ENCODE measurements at regions not wholly inside any gene's neighbourhood (a gene's known extent, or its start where the extent isn't known, plus 50 kb on each side); places are given as distances from the start of the nearest gene placed in this dataset.

GRCh38 chr1:213393860-213394259 lies 342.8 kb downstream of the RPS6KC1 start:
- H4K20me1 ChIP-seq (ENCODE audit: insufficient read depth) = no peaks in the 10 kb centered on the region
- no peaks in the 10 kb centered on the region for H3K36me3 ChIP-seq (replicated peaks in 1 of 2; ENCODE audit: control insufficient read depth in 1 of 2, insufficient read depth in 2 of 2, low read length in 1 of 2)
- no peak overlapping the region for H3K4me3 ChIP-seq (ENCODE audit: low read depth in 2 of 2, low read length in 1 of 2)
- no peaks in the 10 kb centered on the region for H3K9me2 ChIP-seq
- no peak overlapping the region for H3K4me2 ChIP-seq
- no peaks in the 10 kb centered on the region for H3K79me2 ChIP-seq (ENCODE audit: insufficient read depth)
- no peak overlapping the region for H2AFZ ChIP-seq (ENCODE audit: low read depth)
- H3K27ac ChIP-seq (ENCODE audit: low read depth in 2 of 2, low read length in 1 of 2) = no peak overlapping the region
- H3K9me3 ChIP-seq = no peaks in the 10 kb centered on the region
- no peak for DNase-seq
- no peaks in the 10 kb centered on the region for H3K27me3 ChIP-seq (ENCODE audit: insufficient read depth)
- ChIA-PET CTCF (interaction anchor here (0.6 to 1.0 kb wide), 2 partner anchors 38 to 273 kb away, joined by 3 read pairs; no protein-coding TSS in a partner anchor), POLR2A (no interaction called here)
- no peak for TF ChIP-seq EZH2phosphoT487 (IDR thresholded peaks at IDR 0.05; ENCODE audit: borderline replicate concordance, low read depth)
- TF ChIP-seq, protein P1, sequence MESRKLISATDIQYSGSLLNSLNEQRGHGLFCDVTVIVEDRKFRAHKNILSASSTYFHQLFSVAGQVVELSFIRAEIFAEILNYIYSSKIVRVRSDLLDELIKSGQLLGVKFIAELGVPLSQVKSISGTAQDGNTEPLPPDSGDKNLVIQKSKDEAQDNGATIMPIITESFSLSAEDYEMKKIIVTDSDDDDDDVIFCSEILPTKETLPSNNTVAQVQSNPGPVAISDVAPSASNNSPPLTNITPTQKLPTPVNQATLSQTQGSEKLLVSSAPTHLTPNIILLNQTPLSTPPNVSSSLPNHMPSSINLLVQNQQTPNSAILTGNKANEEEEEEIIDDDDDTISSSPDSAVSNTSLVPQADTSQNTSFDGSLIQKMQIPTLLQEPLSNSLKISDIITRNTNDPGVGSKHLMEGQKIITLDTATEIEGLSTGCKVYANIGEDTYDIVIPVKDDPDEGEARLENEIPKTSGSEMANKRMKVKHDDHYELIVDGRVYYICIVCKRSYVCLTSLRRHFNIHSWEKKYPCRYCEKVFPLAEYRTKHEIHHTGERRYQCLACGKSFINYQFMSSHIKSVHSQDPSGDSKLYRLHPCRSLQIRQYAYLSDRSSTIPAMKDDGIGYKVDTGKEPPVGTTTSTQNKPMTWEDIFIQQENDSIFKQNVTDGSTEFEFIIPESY (IDR thresholded peaks at IDR 0.05; ENCODE audit: borderline replicate concordance, low read depth) = no peak
- no peak for TF ChIP-seq SIN3A (IDR thresholded peaks at IDR 0.05; ENCODE audit: borderline replicate concordance, low read depth, low read length)
- TF ChIP-seq REST (IDR thresholded peaks at IDR 0.05; ENCODE audit: low read depth, low read length) = no peak
- no peak for TF ChIP-seq MEF2A (IDR thresholded peaks at IDR 0.05; ENCODE audit: borderline replicate concordance, low read depth)
- TF ChIP-seq GATA2 (CRISPR knock-in tag; IDR thresholded peaks at IDR 0.05) = no peak
- no peak for TF ChIP-seq NRF1 (IDR thresholded peaks at IDR 0.05; ENCODE audit: low read depth, low read length)
- TF ChIP-seq TAF1 (IDR thresholded peaks at IDR 0.05; ENCODE audit: borderline replicate concordance, low read depth, low read length) = no peak
- no peak for TF ChIP-seq MXI1 (IDR thresholded peaks at IDR 0.05; ENCODE audit: low read depth, low read length)
- TF ChIP-seq YY1 (IDR thresholded peaks at IDR 0.05; ENCODE audit: low read depth) = no peak
- no peak for TF ChIP-seq RAD21 (IDR thresholded peaks at IDR 0.05; ENCODE audit: low read length)
- TF ChIP-seq RFX5 (IDR thresholded peaks at IDR 0.05; ENCODE audit: low read length) = no peak
- TF ChIP-seq, protein P2, sequence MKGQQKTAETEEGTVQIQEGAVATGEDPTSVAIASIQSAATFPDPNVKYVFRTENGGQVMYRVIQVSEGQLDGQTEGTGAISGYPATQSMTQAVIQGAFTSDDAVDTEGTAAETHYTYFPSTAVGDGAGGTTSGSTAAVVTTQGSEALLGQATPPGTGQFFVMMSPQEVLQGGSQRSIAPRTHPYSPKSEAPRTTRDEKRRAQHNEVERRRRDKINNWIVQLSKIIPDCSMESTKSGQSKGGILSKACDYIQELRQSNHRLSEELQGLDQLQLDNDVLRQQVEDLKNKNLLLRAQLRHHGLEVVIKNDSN (IDR thresholded peaks at IDR 0.05; ENCODE audit: borderline replicate concordance, low read depth) = no peak
- no peak for TF ChIP-seq JUND (IDR thresholded peaks at IDR 0.05)
- no peak for TF ChIP-seq FOXJ3 (CRISPR knock-in tag; IDR thresholded peaks at IDR 0.05)
- 47% methylated on average over 4 of the region's 7 CpGs for WGBS (ENCODE audit: low lambda C conversion rate)
- H3F3A ChIP-seq (replicated peaks; ENCODE audit: insufficient read depth) = no peaks in the 10 kb centered on the region
- no peaks in the 10 kb centered on the region for H3K4me1 ChIP-seq (ENCODE audit: control insufficient read depth in 1 of 2, insufficient read depth in 2 of 2, low read depth in 1 of 2, low read length in 1 of 2)
- H3K9ac ChIP-seq = no peak overlapping the region

All from SK-N-SH (cell line).